ENCODE measurements at regions not wholly inside any gene's neighbourhood (a gene's known extent, or its start where the extent isn't known, plus 50 kb on each side); places are given as distances from the start of the nearest gene placed in this dataset.
A peak's percentile ranks its signal among the peaks of the same experiment; 100 is the strongest.

DNA sequence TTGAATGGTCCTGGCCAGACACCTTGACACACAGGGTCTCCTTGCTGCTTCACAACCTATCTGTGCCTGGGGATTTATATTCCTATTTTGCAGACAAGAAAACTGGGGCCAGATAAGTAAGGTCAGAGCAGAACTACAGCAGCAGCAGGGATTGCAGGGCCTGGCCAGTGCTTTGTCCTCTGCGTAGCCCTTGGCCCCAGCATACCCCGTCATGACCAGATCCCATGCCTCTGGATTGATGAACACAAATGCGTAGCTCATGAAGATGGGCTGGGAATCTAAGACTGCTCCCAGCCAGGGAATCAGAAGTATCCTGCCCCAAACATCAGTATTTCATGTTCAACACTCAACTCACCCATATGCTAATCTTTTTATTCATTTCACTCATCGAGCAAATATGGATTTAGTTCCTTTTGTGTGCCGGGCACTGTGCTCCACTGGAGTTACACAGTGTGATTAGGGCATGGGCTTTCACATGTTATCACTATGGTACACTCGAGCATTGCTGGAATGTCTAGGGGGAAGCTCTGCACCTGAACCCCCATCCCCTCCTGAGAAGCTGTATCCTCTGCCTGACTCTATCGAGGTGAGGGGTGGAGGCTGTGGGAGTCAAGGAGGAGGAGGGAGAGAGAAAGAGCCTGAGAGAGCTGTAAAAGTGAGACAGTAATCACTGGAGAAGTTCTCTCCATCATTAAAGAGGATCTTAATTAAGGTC, 143.3 kb downstream of the CYP26B1 start:
- DNase-seq (ENCODE audit: low spot score), result no peak

DNA sequence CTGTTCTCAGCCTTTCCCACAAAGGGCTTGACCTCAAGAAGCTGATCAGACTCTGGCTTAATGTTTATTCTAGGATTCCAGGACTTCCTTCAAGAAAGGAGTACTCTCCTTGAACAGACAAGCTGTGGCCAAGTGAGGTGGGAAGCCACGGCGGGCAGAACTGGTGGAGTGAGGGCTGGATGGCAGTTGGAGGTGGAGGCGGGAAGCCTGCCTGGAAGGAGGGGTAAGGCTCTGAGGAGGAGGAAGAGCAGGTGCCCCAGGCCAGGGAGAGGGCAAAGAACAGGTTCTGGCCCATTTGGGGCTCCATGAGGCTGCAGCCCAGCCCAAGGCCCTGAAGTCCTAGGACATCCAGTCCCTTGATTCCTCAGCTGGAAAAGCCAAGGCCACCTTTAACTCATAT, 143.9 kb downstream of the CYP26B1 start:
- DNase-seq (ENCODE audit: low spot score), result no peak

DNA sequence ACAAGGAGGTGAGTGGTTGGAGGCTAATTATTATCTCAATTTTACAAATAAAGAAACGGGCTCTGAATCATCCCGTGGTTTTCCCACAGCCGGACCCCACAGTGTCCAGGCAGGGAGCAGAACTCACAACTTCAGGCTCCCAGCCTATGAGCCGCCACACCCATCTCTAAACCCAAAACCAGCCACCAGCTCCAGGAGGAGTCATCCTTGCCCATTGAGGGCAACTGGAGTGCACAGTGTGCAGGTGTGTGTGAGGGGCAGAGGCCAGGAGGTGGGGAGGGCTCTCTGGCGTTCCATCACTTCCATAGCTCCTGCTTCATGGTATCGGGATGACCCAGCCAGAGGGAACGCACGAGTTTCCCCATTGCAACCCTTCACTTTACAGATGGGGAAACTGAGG, 144.5 kb downstream of the CYP26B1 start:
- no peak for DNase-seq (ENCODE audit: low spot score)

DNA sequence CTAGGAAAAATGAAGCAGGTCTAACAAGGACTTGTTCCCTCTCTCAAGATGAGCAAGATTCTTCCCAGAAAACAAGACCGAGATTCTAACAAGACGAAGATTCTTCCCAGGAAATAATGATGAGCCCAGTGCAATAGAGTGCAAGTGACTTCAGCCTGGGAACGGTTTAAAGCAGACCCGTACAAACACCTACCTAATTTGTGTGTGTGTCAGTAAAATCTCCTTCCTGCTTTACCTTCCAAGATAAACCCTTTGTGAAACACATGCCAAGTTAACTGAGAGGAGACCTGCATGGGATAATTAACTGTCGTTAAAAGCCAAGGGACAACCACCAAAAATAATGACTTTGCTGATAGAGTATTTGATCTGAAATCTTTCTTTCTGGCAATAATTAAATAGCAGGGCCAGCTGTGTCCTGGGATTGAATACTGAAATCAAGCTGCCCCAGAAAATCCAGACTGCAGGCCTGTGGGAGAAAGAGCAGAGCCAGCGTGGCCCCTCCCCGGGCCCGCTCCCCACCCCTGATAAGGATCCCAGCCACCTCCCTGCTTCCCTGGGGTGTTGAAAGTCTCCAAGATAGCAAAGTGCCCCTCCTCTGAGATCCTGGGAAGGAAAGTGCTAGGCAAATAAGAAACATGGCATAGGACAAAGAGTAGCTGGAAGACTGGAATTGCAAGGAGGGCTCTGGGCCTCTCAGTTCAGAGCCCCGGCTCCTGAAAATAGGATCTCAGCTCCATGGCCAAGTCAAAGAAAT, 145.5 kb downstream of the CYP26B1 start:
- peak; percentile 8 for DNase-seq (ENCODE audit: low spot score)

DNA sequence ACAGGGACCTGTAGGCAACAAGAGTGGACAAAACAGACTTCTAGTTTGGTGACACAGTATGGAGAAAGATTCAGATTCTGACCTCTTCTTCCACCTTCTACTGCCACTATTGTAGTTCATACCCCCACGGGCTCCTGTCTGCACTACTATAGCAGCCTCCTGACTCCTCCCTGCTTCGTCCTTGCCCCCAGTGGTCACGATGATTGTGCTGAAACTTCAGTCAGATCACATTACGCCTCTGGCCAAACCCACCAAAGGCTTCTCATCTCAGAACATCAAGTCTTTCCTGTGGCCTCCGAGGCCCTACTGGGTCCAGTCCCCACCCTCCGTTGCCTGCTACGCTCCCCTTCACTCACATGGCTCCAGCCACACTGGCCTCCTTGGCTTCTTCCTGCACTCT, 147.6 kb downstream of the CYP26B1 start:
- peak; percentile 20 for DNase-seq (ENCODE audit: low spot score)

DNA sequence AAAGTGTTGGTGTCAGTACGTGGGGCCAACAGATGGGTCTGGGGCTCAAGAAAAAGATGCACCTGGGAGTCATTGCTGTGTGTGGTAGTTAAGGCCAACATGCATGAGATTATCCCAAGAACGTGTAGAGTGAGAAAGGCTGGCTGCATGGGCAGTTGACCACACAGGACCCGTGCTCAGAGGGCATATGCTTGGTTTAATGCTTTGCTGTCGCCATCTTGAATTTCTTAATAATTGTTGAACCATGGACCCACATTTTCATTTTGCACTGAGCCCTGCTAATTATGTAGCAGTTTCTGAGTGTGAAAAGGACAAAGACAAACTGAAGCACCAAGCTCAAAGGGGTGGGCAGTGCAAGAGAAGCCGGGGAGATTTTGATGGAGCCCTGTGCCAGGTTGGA, 148.1 kb downstream of the CYP26B1 start:
- DNase-seq (ENCODE audit: low spot score), result no peak

DNA sequence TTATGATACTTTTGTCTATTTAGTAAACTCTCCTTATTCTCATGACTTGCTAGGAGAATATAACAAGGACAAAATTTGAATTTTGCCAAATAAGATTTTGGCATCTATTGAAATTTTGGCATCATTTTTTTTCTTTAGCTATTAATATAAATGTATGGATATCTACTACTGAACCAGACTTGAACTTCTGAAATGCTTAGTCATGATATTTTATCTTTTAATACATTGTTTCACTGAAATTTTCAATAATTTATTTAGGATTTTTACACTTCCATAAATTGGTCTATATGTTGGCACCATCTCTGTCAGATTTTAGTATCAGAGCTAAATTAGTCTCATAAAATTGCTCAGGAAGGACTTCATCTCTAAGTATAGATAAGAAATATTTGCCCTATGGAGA, 149.8 kb downstream of the CYP26B1 start:
- DNase-seq (ENCODE audit: low spot score), result no peak

DNA sequence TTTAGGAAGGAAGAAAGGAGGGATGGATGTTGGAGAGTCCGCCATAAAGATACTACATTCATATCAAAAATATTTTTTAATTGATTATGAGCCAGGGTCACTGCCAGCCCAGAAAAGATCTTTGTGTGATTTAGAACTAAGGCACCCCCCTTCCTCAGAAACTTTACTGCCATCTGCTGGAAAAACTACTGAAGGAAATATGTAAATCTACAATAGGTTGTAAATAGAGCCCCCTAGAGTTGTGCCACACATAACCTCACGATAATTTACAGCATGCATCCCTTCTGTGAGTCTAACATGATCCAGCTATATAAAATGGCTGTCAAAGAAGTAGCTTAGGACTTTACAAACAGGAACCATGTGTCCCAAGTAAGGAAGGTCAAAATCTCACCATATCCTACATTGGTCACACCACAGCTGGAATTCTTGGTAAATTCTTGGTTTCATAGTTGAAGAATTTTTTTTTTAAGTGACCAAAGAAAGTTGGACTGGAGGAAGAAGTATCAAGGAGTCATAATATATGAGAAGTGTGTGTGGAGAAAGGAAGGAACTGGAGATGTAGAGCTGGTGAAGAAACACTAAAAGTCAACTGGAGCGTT, 152.5 kb downstream of the CYP26B1 start:
- DNase-seq (ENCODE audit: low spot score), result no peak

DNA sequence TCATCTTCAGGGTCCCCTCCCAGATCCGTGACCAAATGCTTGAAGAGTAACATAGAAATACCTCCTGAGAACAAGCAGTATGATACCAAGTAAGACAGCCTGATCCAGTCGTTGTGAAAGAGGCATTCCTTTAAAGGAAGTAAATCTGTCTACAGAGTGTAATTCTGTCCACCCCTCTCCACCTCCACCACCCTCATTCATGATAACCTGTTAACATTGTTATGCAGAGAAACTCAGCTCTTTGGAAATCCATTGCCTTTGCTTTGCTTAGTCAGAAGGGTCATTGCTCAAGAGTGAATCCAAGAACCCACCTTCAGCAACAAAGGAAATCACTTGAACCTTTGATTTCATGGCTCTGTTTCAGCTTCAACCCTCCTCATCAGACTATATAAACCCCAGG, 155.6 kb downstream of the CYP26B1 start:
- DNase-seq (ENCODE audit: low spot score), result no peak

DNA sequence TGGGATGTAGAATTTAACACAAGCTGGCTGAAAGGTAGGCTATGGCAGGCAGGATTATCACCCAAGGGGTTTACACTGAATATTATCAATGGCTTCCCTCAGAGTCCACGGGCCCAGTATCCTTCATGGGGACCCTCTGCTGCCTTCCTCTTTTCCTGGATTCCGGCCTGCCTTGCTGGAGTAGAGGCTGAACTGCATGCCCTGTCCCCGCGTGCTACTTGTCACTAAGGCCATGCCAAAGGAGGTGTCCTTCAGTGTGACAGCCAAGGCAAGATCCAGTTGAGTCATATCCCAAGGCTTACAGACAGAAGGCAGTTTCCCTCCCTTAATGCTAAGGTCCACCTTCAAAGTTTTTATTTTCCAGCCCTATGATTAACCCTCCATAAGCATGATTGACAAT, 156.3 kb downstream of the CYP26B1 start:
- no peak for DNase-seq (ENCODE audit: low spot score)

DNA sequence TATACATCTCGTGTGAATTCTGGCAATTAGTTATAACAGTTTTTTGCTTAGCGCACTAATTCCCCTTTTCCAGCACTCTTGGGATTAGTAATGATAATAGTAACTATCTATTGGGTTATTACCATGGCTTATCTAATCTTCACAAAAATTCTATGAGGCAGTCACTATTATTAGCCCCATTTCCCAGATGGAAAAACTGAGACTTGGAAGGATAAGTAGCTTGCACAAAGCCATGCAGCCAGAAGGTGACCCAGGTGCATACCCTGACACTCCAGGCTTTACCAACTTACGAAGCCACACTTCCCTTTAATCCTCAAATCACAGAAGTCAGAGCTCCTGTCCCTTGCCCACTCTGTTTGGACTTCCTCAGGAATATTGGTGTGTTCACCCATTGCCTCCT, 156.8 kb downstream of the CYP26B1 start:
- no peak for DNase-seq (ENCODE audit: low spot score)

DNA sequence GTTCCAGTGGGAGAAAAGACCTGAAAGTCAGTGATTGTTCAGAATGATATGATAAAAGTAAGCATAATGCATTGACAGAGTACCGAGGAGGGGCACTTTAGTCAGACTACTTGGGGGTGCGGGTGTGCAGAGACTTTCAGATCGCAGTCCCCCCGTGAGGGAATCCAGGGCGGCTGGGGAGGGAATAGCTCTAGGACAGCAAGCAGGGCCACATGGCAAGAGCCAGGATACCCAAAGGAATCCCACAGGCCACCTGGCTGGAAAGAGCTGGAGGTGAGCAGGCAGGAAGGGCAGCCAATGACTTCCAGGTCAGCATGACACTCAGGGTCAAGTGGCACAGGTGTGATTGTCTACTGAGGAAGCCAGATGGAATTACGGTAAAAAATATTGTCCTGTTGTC, 157.5 kb downstream of the CYP26B1 start:
- no peak for DNase-seq (ENCODE audit: low spot score)

DNA sequence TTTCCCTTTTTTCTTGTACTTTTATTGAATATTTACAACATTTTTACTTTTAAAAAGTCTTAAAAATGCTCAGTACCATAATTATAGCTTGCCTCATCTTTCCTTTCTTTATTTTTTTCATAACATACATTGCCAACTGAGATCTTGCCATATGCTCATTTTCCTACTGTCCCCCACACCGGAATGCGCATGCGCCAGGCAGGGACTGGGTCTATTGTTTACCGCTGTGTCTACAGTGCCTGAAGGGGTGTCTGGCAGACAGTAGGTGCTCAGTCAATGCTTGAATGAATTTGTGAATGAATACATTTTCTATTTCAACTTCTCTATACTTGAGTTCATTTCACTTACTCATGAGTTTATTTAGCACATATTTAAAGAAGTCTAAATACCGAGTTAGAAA, 158.0 kb downstream of the CYP26B1 start:
- DNase-seq (ENCODE audit: low spot score), result no peak

DNA sequence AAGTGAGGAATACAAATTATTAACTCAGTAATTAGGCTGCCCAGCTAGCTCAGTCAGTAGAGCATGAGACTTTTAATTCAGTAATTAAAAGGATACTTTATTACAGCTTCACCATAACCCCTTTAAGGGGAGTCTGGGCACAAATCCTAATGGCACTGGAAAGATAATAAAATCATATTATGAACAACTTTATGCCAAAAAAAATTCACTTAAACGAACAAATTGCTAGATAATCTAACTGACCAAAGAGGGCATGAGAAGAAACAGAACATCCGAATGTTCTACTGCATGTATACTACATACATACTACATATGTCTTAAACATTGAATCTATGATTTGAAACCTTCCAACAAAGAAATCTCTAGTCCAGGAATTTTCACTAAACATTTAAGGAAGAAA, 159.5 kb downstream of the CYP26B1 start:
- DNase-seq (ENCODE audit: low spot score), result no peak

DNA sequence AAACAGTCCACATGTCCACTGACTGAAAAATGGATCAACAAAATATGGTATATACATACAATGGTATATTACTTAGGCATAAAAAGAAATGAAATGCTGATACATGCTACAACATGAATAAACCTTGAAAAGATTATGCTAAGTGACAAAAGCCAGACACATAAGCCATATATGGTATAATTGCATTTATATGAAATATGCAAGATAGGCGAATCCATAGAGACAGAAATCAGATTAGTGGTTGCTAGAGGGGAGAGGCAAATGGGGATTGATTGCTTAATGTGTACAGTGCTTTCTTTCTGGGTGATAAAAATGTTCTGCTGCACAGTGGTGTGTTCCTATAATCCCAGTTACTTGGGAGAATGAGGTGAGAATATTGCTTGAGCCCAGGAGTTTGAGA, 171.0 kb downstream of the CYP26B1 start:
- DNase-seq (ENCODE audit: low spot score), result no peak

DNA sequence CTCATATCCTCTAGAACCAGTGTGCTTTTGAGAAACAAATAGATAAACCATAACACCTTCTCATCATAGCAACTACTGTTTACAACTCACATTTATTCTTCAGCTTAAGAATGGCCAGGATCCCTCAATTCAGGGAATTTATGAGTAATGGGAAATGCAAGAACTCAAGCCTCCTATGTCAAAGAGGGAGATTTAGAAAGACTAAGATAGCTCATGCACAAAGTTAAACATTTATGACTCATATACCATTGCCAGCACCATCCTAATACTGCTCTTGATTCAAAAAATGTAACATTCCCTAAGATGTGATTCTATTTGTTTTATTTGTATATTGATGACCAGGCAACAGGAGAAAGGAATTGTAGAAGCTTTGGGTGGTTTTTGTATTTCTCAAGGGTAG, 172.8 kb downstream of the CYP26B1 start:
- DNase-seq (ENCODE audit: low spot score), result no peak

DNA sequence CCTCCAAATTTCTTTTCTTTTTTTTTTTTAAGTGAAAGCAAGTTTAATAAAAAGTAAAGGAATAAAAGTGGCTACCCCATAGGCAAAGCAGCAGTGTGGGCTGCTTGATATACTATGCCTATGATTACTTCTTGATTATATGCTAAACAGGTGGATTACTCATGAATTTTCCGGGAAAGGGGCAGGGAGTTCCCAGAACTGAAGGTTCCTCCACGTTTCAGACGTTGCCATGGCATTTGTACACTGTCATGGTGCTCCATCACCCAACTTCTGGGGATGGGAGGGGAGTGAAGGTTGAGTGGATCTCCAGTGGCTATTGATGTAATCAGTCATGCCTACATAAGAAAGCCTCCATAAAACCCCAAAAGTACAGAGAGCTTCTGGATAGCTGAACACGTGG, 176.2 kb downstream of the CYP26B1 start:
- DNase-seq (ENCODE audit: low spot score), result no peak

DNA sequence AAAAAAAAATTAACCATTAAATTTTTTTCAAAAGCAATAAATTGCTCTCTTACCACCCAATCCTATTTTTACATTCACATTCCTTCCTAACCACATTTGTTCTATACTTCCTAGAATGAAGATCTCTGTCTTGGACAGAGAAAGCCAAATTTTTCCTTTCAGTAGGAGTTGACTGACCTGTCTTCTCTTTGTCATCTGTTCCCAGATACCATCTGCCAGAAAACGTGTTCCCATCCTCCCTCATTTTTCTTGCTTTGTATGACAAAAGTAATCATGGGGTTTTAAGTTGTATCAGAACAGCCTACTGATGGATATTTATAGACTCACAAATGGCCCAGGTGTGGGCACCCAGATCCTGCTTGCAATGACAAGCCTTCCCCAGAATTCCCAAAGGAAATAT, 182.1 kb downstream of the CYP26B1 start:
- no peak for DNase-seq (ENCODE audit: low spot score)

DNA sequence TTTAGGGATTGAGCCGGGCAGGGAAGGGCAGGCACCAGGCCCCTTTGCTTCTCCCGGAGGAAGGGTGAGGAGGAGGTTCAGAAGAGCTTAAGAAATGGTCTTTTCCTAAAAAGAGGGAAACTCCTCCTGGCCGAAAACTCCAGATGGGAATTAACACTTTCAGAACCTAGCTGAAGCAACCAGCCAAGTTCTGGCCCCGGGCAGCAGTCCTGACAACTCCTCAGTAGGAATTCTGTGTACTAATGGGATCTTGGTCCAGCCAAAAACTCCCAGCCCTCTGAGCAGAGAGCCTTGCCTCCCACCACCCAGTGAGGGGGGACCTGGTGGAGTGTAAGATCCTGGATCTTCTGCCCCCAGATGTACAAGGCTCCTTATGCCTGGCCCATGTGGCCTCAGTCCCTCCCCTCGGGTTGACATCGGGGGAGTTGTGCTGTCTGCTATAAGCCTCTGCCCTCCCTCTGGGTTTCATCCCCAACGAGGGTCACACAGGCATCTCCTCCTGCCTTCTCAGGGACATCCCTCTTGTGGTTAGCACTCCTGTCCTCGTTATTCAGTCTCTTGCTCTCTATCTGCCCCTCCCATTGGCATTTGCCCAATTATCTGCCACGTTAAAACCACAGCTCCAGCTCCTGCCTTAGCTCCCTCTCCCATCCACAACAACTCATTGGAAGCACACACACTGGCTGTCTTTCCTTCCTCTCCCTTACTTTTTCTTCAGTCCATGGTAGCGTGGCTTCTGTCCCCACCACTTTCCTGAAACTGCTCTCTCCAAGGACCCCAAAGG, 184.6 kb downstream of the CYP26B1 start:
- DNase-seq (ENCODE audit: low spot score), result no peak

DNA sequence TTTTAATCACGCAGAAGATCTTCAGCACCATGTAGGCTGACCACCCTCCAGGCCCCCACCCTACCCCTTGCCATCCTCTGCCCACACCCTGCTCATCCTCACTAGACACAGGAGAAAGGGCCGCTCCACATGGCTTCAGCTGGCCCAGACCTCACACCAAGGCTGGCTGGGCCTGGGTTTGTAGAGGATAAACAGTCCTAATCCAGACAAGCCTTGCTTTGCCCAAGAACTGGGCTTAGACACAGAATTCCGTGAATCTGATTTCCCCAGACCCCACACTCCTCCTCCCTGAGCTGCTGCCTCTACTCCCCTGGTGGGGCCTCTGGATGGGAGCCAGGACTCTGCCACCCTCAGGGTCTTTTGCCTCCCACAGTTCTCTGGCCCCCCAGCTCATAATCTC, 185.3 kb downstream of the CYP26B1 start:
- no peak for DNase-seq (ENCODE audit: low spot score)

DNA sequence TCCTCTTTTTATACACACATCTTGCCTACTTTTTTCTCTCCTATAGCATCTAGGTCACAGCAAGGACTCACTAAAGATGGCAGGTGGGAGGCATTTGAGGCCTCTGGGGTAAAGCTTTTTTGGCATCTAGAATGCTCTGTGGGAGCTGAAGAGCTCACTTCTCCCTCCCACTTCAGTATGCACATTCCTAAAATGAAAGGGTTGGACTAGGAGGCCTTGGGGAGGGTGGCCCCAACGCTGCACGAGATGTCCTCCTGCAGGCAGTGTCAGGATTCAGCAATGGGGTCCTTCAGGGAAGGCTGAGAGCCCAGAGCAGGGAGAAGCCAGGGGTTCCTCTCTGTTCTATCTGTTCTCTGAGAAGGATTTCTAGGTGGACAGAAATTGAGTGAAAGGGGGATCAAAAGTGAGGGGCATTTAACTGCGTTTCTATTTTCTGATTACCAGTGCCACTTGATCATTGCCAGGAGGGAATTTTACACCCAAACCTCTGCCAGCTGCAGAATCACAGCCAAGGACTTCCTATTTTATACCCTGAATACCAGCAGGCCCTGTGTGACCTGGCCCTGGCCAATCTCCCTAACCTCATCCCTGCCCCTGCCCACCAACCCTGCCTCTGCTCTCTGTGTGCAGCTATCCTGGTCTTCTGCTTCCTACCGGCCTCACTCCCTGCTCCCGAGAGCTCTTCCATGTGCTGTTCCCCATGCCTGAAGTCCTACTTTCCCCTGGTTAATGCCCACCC, 186.2 kb downstream of the CYP26B1 start:
- no peak for DNase-seq (ENCODE audit: low spot score)

DNA sequence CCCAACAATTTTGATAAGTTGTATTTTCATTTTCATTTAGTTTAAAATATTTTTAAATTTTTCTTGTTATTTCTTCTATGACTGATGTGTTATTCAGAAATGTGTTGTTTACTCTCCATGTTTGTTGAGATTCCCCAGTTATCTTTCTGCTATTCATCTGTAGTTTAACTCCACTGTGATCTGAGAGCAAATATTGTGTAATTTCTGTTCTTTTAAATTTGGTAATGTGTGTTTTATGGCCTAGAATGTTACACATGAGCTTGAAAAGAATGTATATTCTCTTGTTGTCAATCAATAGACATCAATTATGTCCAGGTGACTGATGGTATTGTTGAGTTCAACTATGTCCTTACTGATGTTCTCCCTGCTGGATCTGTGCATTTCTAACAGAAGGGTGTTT, 188.2 kb downstream of the CYP26B1 start:
- no peak for DNase-seq (ENCODE audit: low spot score)
